GM12864 (cell line): ENCODE measurements at regions not wholly inside any gene's neighbourhood (a gene's known extent, or its start where the extent isn't known, plus 50 kb on each side); places are given as distances from the start of the nearest gene placed in this dataset.

Source experiments
- DNase-seq: peaks from one replicate; pipeline ENCODE4 v3.0.0-alpha.2; 2011; ENCODE audit warnings: low read depth
- H3K4me3 ChIP-seq: 2 replicates; pipeline ENCODE4 v1.5.1; 2011; ENCODE audit warnings: mild to moderate bottlenecking, low read depth, low read length, control low read depth
- CTCF ChIP-seq: IDR thresholded peaks from 2 replicates; pipeline ENCODE4 v1.5.1; 2011; ENCODE audit warnings: low read depth, mild to moderate bottlenecking, moderate library complexity, low read length, control low read depth, inconsistent platforms; ENCODE audit errors: missing control alignments

GRCh38 chr2:19138264-19138825 lies 220.1 kb downstream of the OSR1 start:
- H3K4me3 ChIP-seq = no peak overlapping the region
- TF ChIP-seq CTCF = no peak
- DNase-seq = no peak

DNA sequence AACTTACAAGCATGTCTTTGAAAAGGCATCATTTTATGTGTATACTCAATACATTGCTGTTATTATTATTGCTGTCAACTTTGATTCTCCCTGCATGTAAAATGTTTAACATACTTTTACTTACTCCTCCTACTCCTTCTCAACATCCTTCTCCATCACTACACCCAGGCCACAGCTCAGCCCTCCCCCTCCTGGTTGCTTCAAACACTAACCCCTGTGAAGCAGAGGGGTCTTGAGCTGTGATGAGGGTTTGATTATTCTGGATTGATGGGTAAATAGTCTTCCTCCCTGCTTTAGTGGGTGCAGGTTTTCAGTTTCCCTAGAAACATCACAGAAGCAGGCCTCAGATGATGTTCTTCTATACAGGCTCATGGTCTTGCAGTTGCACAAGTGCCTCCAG lies 221.0 kb downstream of the OSR1 start:
- H3K4me3 ChIP-seq = no peak overlapping the region
- TF ChIP-seq CTCF = no peak
- no peak for DNase-seq

DNA sequence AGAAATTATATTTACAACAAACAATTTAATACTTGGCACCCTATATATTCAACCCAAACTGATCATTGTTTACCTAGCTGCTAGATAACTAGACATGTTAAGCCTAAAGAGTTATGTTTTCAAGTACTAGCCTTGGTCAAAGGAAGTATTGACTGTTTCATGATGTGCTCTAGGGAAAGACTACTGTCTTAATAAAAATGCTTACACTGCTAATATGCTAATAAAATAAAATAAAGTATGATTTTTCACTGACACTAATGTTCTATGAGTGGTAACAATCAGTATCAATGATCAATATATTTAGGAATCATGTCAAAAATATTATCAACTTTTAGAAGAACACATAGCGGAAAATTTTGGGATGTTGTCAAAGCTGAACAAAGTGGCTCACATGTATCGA lies 225.5 kb downstream of the OSR1 start:
- no peak for DNase-seq
- no peak overlapping the region for H3K4me3 ChIP-seq
- no peak for TF ChIP-seq CTCF

GRCh38 chr2:19131871-19132270 lies 226.6 kb downstream of the OSR1 start:
- H3K4me3 ChIP-seq = no peak overlapping the region
- no peak for TF ChIP-seq CTCF
- no peak for DNase-seq

GRCh38 chr2:19128148-19128547 lies 230.3 kb downstream of the OSR1 start:
- H3K4me3 ChIP-seq = no peak overlapping the region
- no peak for DNase-seq

GRCh38 chr2:19127616-19128015 lies 230.8 kb downstream of the OSR1 start:
- no peak for DNase-seq
- no peak for TF ChIP-seq CTCF
- H3K4me3 ChIP-seq = no peak overlapping the region

More at GRCh38 chr2:19128148-19128547, 230.3 kb downstream of the OSR1 start:
- TF ChIP-seq CTCF = no peak

GRCh38 chr2:19125901-19126680 lies 232.3 kb downstream of the OSR1 start:
- no peak for DNase-seq
- no peak for TF ChIP-seq CTCF
- no peak overlapping the region for H3K4me3 ChIP-seq
